ENCODE measurements at regions not wholly inside any gene's neighbourhood (a gene's known extent, or its start where the extent isn't known, plus 50 kb on each side); places are given as distances from the start of the nearest gene placed in this dataset.

DNA sequence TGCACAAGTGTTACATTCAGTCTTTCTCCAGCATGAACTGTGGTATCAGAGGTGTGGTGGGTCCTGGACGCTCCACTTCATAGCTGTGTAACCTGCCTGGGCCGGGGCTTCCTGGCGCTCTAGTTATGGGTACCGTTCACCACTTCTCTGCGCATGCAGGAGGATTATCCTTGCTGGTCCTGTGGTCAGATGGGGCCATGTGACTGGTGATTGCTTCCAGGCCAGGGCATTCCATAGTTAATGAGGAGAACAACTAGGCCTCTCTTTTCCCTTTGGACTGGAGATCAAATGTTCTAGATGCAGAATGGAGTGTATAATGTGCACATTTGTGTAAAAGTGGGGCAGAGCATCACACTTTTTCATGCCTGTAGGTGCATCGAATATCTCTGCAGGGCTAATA, 444.0 kb downstream of the AACS start:
- TF ChIP-seq, protein P1, sequence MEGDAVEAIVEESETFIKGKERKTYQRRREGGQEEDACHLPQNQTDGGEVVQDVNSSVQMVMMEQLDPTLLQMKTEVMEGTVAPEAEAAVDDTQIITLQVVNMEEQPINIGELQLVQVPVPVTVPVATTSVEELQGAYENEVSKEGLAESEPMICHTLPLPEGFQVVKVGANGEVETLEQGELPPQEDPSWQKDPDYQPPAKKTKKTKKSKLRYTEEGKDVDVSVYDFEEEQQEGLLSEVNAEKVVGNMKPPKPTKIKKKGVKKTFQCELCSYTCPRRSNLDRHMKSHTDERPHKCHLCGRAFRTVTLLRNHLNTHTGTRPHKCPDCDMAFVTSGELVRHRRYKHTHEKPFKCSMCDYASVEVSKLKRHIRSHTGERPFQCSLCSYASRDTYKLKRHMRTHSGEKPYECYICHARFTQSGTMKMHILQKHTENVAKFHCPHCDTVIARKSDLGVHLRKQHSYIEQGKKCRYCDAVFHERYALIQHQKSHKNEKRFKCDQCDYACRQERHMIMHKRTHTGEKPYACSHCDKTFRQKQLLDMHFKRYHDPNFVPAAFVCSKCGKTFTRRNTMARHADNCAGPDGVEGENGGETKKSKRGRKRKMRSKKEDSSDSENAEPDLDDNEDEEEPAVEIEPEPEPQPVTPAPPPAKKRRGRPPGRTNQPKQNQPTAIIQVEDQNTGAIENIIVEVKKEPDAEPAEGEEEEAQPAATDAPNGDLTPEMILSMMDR (conservative IDR thresholded peaks at IDR 0.05; ENCODE audit: low read depth, low read length): no peak
- no peak for DNase-seq (ENCODE audit: low read depth)
- no peak overlapping the region for H3K4me3 ChIP-seq (ENCODE audit: low read depth, low read length)

DNA sequence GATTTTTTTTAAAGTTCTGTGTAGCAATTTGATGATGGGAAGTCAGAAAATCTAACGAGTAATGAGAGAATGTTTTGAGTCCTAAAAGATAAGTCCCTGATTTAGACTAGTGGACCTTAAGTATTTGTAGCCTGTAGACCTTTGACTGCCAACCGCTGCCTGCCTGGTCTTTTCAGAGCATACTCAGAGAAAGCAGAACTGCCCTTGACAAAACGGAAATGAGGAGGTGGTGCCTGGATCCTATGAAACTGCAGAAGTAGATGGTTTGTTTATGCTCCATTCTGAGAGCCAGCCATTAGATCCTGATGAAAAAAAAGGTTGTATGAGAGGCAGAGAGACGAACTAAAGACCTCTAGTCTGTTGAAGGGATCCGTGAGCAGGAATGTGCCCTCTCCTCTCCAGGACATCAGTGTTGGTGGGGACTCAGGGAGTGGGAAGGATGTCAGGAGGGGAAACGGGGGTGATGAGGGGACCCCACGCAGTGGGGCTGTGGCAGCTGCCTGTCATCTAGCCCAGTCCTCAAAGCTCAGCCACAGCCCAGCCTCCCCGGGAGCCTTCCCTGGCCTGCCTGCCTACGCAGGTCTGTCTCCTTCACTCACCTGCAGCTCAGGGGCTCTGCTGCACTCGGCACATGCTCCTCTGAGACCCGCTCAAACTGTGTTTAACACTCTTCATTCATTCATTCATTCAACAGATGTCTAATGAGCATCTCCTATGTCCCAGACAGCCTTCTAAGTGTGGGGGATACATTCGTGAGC, 447.5 kb downstream of the AACS start:
- DNase-seq (ENCODE audit: low read depth): no peak
- no peak overlapping the region for H3K4me3 ChIP-seq (ENCODE audit: low read depth, low read length)
- TF ChIP-seq, protein P1 (conservative IDR thresholded peaks at IDR 0.05; ENCODE audit: low read depth, low read length): no peak

DNA sequence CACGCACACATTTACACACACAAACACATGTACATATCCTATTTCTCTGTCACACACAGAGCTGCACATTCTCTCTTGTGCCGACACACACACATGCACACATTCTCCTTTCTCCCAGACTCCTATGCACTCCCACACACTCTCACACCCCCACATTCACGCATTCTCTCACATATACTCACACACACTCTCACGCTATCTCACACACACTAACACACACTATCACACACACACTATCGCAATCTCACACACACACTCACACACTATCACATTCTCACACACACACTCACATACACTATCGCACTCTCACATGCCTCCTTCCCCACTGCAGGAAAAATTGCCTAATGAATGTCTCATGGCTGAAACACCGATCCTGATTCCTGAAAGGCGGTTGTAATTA, 450.7 kb downstream of the AACS start:
- TF ChIP-seq, protein P1 (conservative IDR thresholded peaks at IDR 0.05; ENCODE audit: low read depth, low read length): no peak
- DNase-seq (ENCODE audit: low read depth): no peak
- H3K4me3 ChIP-seq (ENCODE audit: low read depth, low read length): no peak overlapping the region

DNA sequence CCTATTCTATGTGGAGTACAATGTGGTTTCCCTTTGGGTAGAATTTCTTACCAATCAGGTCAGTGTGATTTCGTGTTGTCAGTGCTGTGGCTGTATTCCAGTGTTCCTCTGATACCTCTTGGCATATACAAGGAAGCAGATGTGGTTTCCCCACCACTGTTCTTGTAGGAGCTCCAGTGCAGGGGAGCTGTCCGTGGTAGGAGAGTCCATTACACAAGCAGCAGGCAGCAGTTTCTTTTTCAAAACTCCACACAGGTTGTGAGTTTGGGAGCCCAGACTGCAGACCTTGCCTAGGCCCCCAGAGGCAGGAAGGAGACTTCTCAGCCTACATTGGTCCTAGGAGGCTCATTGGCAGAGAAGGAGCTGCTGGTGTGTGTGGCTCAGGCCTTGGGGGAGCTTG, 452.8 kb downstream of the AACS start:
- no peak overlapping the region for H3K4me3 ChIP-seq (ENCODE audit: low read depth, low read length)
- TF ChIP-seq, protein P1 (conservative IDR thresholded peaks at IDR 0.05; ENCODE audit: low read depth, low read length): no peak
- DNase-seq (ENCODE audit: low read depth): no peak

DNA sequence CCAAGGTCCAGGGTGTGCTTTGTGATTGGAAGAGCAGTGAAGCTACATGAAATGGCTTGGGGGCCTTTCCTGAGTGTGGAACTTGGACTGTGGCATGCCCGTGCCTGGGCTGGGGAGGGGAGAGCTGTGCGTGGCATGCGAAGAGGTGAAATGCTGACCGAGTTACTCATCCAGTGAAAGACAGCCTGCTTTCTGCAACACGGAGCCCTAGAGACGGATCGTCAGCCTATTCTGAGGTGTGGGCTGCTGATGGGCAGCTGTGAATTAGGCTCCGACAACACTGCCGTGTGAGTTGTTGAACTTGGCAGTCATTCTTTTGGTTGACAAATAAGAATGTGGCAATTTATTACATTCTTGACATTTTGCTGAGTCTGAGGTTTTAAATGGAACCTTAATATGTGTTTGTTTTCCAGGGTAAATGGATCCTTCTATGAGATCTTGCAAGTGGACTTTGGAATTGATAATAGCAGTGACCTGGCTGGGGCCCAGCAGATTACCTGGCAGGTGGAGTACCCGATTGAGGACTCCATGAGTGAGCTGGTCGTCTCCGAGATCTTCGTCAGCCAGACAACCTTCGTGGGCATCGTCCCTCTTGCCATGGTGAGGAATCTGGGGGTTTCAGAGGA, 453.9 kb downstream of the AACS start:
- no peak overlapping the region for H3K4me3 ChIP-seq (ENCODE audit: low read depth, low read length)
- no peak for DNase-seq (ENCODE audit: low read depth)
- TF ChIP-seq, protein P1 (conservative IDR thresholded peaks at IDR 0.05; ENCODE audit: low read depth, low read length): no peak

DNA sequence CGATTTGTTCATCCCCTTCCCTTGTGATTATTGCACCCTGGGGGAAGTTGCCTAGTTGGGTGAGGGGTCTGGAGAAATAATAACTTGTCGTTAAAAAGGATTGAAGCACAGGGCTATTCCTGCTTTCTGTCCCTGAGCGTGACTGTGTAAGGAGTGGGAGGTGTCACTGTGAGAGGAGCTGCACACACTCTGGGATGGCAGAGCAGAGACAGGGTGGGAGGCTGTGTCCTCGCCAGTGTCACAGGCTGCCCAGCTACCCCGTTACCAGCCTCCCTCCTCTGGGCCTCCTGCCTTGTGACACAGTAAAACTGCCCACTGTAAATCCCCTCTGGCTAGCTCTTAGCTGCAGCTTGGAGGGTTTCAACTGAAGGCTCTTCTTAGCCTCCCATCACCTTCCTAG, 460.6 kb downstream of the AACS start:
- TF ChIP-seq, protein P1 (conservative IDR thresholded peaks at IDR 0.05; ENCODE audit: low read depth, low read length): no peak
- no peak for DNase-seq (ENCODE audit: low read depth)
- H3K4me3 ChIP-seq (ENCODE audit: low read depth, low read length): no peak overlapping the region

DNA sequence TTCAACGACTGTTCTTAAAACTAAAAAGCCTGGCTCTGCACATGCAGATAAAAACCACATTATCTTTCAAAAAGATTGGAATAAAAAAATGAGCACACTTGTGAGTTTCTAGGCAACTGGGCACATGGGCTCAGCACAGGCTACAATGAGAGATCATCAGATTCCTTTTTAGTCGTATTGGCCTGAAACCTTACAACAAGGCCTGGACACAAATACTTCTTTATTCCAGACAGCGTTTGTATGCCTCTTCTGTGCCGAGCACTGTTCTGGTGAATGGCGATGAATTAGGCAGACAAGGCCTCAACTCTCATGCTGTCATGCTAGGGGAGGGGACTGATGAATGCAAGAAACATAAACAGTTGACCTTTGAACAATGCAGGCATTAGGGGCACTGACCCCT, 463.0 kb downstream of the AACS start:
- no peak for DNase-seq (ENCODE audit: low read depth)
- TF ChIP-seq, protein P1 (conservative IDR thresholded peaks at IDR 0.05; ENCODE audit: low read depth, low read length): no peak
- no peak overlapping the region for H3K4me3 ChIP-seq (ENCODE audit: low read depth, low read length)
